HEK293T (cell line): ENCODE measurements at regions not wholly inside any gene's neighbourhood (a gene's known extent, or its start where the extent isn't known, plus 50 kb on each side); places are given as distances from the start of the nearest gene placed in this dataset.

ENCODE experiments used
- ARNT ChIP-seq: fragments of 450-650 bp; IDR thresholded peaks from 2 replicates; pipeline ENCODE4 v1.6.1; 2017; ENCODE audit warnings: mild to moderate bottlenecking
- BHLHE40 ChIP-seq: fragments of 450-650 bp; IDR thresholded peaks from 2 replicates; pipeline ENCODE4 v1.6.1; 2016; ENCODE audit warnings: mild to moderate bottlenecking, moderate library complexity, borderline replicate concordance
- ELF4 ChIP-seq: fragments of 450-650 bp; IDR thresholded peaks from 2 replicates; pipeline ENCODE4 v1.6.1; 2017; ENCODE audit warnings: antibody characterized with exemption
- FOXA1 ChIP-seq: fragments of 450-650 bp; IDR thresholded peaks from 2 replicates; pipeline ENCODE4 v1.6.1; 2016; ENCODE audit warnings: mild to moderate bottlenecking
- FOXK2 ChIP-seq: fragments of 450-650 bp; IDR thresholded peaks from 2 replicates; pipeline ENCODE4 v1.6.1; 2016; ENCODE audit warnings: mild to moderate bottlenecking
- FOXM1 ChIP-seq: fragments of 450-650 bp; IDR thresholded peaks from 2 replicates; pipeline ENCODE4 v1.6.1; 2017; ENCODE audit warnings: mild to moderate bottlenecking, borderline replicate concordance
- HDGF ChIP-seq: fragments of 450-650 bp; IDR thresholded peaks from 2 replicates; pipeline ENCODE4 v1.6.1; 2017; ENCODE audit warnings: antibody characterized with exemption, borderline replicate concordance
- L3MBTL2 ChIP-seq: fragments of 450-650 bp; conservative IDR thresholded peaks from 2 replicates; pipeline ENCODE4 v1.6.1; 2016; ENCODE audit warnings: mild to moderate bottlenecking
- LEF1 ChIP-seq: fragments of 450-650 bp; IDR thresholded peaks from 2 replicates; pipeline ENCODE4 v1.6.1; 2017; ENCODE audit warnings: mild to moderate bottlenecking, borderline replicate concordance
- NFRKB ChIP-seq: fragments of 450-650 bp; IDR thresholded peaks from 2 replicates; pipeline ENCODE4 v1.6.1; 2016; ENCODE audit warnings: mild to moderate bottlenecking, moderate library complexity
- SP1 ChIP-seq: fragments of 450-650 bp; IDR thresholded peaks from 2 replicates; pipeline ENCODE4 v1.6.1; 2017
- SUZ12 ChIP-seq: fragments of 450-650 bp; IDR thresholded peaks from 2 replicates; pipeline ENCODE4 v1.6.1; 2016; ENCODE audit warnings: mild to moderate bottlenecking
- TARDBP ChIP-seq: fragments of 450-650 bp; IDR thresholded peaks from 2 replicates; pipeline ENCODE4 v1.6.1; 2016
- TF ChIP-seq, protein P1 (sequence below): fragments of 450-650 bp; IDR thresholded peaks from 2 replicates; pipeline ENCODE4 v1.6.1; 2016

DNA sequence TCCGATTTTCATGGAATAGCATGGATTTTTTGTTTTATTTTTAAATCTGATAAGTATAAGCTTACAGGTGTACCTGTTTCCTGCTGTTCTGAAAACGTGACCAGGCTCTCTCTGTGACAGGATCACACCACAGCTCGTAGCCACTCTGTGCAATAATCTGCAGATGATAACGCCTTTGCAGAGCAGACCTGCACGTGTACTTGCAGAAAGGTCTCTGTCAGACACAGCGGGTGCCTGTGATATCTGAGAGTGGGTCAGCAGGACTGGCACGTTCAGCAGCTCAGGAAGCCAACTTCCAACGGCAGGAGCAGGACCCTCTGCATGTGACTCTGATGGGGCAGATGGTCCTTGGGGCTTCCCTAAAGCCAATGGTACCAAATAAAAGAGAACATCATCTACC, 68.6 kb upstream of the HDDC2 start:
- TF ChIP-seq ELF4 (no peak), SP1 (no peak), SUZ12 (no peak), BHLHE40 (no peak), TARDBP (no peak), NFRKB (no peak), FOXM1 (no peak), LEF1 (no peak), FOXK2 (no peak), HDGF (no peak), ARNT (no peak), FOXA1 (no peak), L3MBTL2 (no peak)
- TF ChIP-seq, protein P1, sequence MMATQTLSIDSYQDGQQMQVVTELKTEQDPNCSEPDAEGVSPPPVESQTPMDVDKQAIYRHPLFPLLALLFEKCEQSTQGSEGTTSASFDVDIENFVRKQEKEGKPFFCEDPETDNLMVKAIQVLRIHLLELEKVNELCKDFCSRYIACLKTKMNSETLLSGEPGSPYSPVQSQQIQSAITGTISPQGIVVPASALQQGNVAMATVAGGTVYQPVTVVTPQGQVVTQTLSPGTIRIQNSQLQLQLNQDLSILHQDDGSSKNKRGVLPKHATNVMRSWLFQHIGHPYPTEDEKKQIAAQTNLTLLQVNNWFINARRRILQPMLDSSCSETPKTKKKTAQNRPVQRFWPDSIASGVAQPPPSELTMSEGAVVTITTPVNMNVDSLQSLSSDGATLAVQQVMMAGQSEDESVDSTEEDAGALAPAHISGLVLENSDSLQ, result no peak
